C4-2B (cell line): ENCODE measurements at regions not wholly inside any gene's neighbourhood (a gene's known extent, or its start where the extent isn't known, plus 50 kb on each side); places are given as distances from the start of the nearest gene placed in this dataset.
"Not testable (repeated sequence)": the region's sequence is repeated elsewhere in the genome, so short reads cannot be mapped to it uniquely, and the experiment has no call there.

Experiments
- H3K27ac ChIP-seq: fragments of 450-650 bp; 2 replicates; pipeline ENCODE4 v1.5.1; 2017
- CTCF ChIP-seq: fragments of 450-650 bp; conservative IDR thresholded peaks from 2 replicates; pipeline ENCODE4 v1.5.1; 2017; ENCODE audit warnings: mild to moderate bottlenecking
- ZFX ChIP-seq: fragments of 450-650 bp; IDR thresholded peaks from 2 replicates; pipeline ENCODE4 v1.6.1; 2017

- no peak for TF ChIP-seq ZFX
- TF ChIP-seq CTCF, result no peak
- H3K27ac ChIP-seq, result no peak overlapping the region
These were observed 342.0 kb downstream of the GBA3 start for GRCh38 chr4:23034731-23035130.

GRCh38 chr4:23033796-23034195 is 341.1 kb downstream of the GBA3 start:
- TF ChIP-seq ZFX (no peak), CTCF (no peak)
- H3K27ac ChIP-seq, result no peak overlapping the region

- TF ChIP-seq CTCF (no peak), ZFX (no peak)
- H3K27ac ChIP-seq, result no peak overlapping the region
These were observed 336.1 kb downstream of the GBA3 start for GRCh38 chr4:23028875-23029274.

- no peak overlapping the region for H3K27ac ChIP-seq
- no peak for TF ChIP-seq ZFX
- TF ChIP-seq CTCF, result no peak
These were observed 330.9 kb downstream of the GBA3 start for GRCh38 chr4:23023666-23024065.

- TF ChIP-seq CTCF, result no peak
- TF ChIP-seq ZFX, result no peak
- H3K27ac ChIP-seq, result no peak overlapping the region
These were observed 330.4 kb downstream of the GBA3 start for GRCh38 chr4:23023121-23023520.

- H3K27ac ChIP-seq, result no peak overlapping the region
- no peak for TF ChIP-seq ZFX
- no peak for TF ChIP-seq CTCF
These were observed 329.3 kb downstream of the GBA3 start for GRCh38 chr4:23022032-23022431.

GRCh38 chr4:23021040-23021439 is 328.3 kb downstream of the GBA3 start:
- H3K27ac ChIP-seq, result no peak overlapping the region
- TF ChIP-seq ZFX (no peak), CTCF (no peak)

- not testable (repeated sequence) for H3K27ac ChIP-seq
These were observed 327.7 kb downstream of the GBA3 start for GRCh38 chr4:23020399-23020798.
